ENCODE measurements at regions not wholly inside any gene's neighbourhood (a gene's known extent, or its start where the extent isn't known, plus 50 kb on each side); places are given as distances from the start of the nearest gene placed in this dataset.
"Not testable (repeated sequence)": the region's sequence is repeated elsewhere in the genome, so short reads cannot be mapped to it uniquely, and the experiment has no call there.

DNA sequence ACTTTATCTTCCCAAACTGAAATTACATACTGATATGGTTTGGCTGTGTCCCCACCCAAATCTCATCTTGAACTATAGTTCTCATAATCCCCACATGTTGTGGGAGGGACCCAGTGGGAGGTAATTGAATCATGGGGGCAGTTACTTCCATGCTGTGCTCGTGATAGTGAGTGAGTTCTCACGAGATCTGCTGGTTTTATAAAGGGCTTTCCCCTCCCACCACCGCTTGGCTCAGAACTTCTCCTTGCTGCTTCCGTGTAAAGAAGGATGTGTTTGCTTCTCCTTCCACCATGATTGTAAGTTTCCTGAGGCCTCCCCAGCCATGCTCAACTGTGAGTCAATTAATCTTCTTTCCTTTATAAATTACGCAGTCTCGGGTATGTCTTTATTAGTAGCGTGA, 50.4 kb upstream of the PHF21A start:
- TF ChIP-seq, protein P1, sequence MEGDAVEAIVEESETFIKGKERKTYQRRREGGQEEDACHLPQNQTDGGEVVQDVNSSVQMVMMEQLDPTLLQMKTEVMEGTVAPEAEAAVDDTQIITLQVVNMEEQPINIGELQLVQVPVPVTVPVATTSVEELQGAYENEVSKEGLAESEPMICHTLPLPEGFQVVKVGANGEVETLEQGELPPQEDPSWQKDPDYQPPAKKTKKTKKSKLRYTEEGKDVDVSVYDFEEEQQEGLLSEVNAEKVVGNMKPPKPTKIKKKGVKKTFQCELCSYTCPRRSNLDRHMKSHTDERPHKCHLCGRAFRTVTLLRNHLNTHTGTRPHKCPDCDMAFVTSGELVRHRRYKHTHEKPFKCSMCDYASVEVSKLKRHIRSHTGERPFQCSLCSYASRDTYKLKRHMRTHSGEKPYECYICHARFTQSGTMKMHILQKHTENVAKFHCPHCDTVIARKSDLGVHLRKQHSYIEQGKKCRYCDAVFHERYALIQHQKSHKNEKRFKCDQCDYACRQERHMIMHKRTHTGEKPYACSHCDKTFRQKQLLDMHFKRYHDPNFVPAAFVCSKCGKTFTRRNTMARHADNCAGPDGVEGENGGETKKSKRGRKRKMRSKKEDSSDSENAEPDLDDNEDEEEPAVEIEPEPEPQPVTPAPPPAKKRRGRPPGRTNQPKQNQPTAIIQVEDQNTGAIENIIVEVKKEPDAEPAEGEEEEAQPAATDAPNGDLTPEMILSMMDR (conservative IDR thresholded peaks at IDR 0.05 in 1 of 2, IDR thresholded peaks at IDR 0.05 in 1 of 2; ENCODE audit: extremely low read depth in 1 of 2, insufficient read depth in 1 of 2, low read depth in 1 of 2, low read length in 2 of 2) = not testable (repeated sequence)
- not testable (repeated sequence) for TF ChIP-seq EZH2 (IDR thresholded peaks at IDR 0.05; ENCODE audit: borderline replicate concordance, low read length)
